Neural cell (in vitro differentiated cells): ENCODE measurements at regions not wholly inside any gene's neighbourhood (a gene's known extent, or its start where the extent isn't known, plus 50 kb on each side); places are given as distances from the start of the nearest gene placed in this dataset.

Experiments used
- EP300 ChIP-seq: fragments of 450-650 bp; conservative IDR thresholded peaks from 2 replicates; pipeline ENCODE4 v1.6.1; 2014; ENCODE audit warnings: antibody characterized with exemption, mild to moderate bottlenecking, moderate library complexity; ENCODE audit not compliant: poor library complexity, severe bottlenecking
- EZH2 ChIP-seq: fragments of 200-600, 300-800 bp; shearing (Covaris generic), sonication (generic); IDR thresholded peaks from 2 replicates; pipeline ENCODE4 v1.6.1; 2014; ENCODE audit warnings: antibody characterized with exemption, low read length, borderline replicate concordance, mild to moderate bottlenecking; ENCODE audit not compliant: insufficient read depth, poor library complexity, severe bottlenecking
- MXI1 ChIP-seq: fragments of 450-650 bp; conservative IDR thresholded peaks from 2 replicates; pipeline ENCODE4 v1.6.1; 2014; ENCODE audit warnings: antibody characterized with exemption, mild to moderate bottlenecking; ENCODE audit not compliant: poor library complexity, severe bottlenecking
- POLR2AphosphoS5 ChIP-seq: IDR thresholded peaks from 2 replicates; pipeline ENCODE4 v1.6.1; 2012
- RAD21 ChIP-seq: fragments of 450-650 bp; conservative IDR thresholded peaks from 2 replicates; pipeline ENCODE4 v1.6.1; 2014; ENCODE audit warnings: antibody characterized with exemption, mild to moderate bottlenecking, moderate library complexity
- SMC3 ChIP-seq: fragments of 450-650 bp; conservative IDR thresholded peaks from 2 replicates; pipeline ENCODE4 v1.6.1; 2014; ENCODE audit warnings: antibody characterized with exemption, mild to moderate bottlenecking, moderate library complexity; ENCODE audit not compliant: poor library complexity
- TAF1 ChIP-seq: IDR thresholded peaks from 2 replicates; pipeline ENCODE4 v1.6.1; 2012; ENCODE audit warnings: low read depth
- TF ChIP-seq, protein P1 (sequence below): fragments of 450-650 bp; IDR thresholded peaks from 2 replicates; pipeline ENCODE4 v1.5.1; 2014; ENCODE audit warnings: antibody characterized with exemption, mild to moderate bottlenecking, moderate library complexity; ENCODE audit not compliant: poor library complexity, severe bottlenecking
- TF ChIP-seq, protein P2 (sequence below): IDR thresholded peaks from 2 replicates; pipeline ENCODE4 v1.6.1; 2012; ENCODE audit warnings: borderline replicate concordance

DNA sequence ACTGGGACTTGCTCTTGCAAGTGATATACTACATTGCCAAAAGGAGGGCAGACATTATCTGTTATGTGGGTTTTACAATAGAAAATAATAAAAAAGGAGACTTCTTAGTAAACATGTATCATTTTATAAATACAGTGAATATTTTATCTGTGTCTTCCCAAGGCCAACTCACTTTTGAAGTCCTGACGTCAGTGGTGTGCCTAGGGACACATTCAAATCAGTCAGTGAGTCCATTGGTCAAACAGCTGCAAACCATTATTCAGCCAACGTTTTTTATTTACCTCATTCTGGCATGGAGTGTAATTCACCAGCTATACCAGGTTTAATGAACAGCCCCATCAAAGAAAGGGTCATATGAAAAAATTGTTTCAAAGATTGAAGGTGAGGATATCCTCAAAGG, 263.7 kb downstream of the IPMK start:
- TF ChIP-seq, protein P1, sequence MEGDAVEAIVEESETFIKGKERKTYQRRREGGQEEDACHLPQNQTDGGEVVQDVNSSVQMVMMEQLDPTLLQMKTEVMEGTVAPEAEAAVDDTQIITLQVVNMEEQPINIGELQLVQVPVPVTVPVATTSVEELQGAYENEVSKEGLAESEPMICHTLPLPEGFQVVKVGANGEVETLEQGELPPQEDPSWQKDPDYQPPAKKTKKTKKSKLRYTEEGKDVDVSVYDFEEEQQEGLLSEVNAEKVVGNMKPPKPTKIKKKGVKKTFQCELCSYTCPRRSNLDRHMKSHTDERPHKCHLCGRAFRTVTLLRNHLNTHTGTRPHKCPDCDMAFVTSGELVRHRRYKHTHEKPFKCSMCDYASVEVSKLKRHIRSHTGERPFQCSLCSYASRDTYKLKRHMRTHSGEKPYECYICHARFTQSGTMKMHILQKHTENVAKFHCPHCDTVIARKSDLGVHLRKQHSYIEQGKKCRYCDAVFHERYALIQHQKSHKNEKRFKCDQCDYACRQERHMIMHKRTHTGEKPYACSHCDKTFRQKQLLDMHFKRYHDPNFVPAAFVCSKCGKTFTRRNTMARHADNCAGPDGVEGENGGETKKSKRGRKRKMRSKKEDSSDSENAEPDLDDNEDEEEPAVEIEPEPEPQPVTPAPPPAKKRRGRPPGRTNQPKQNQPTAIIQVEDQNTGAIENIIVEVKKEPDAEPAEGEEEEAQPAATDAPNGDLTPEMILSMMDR: no peak
- TF ChIP-seq POLR2AphosphoS5 (no peak), EZH2 (no peak), MXI1 (no peak), EP300 (no peak), RAD21 (no peak), TAF1 (no peak), SMC3 (no peak)
- TF ChIP-seq, protein P2, sequence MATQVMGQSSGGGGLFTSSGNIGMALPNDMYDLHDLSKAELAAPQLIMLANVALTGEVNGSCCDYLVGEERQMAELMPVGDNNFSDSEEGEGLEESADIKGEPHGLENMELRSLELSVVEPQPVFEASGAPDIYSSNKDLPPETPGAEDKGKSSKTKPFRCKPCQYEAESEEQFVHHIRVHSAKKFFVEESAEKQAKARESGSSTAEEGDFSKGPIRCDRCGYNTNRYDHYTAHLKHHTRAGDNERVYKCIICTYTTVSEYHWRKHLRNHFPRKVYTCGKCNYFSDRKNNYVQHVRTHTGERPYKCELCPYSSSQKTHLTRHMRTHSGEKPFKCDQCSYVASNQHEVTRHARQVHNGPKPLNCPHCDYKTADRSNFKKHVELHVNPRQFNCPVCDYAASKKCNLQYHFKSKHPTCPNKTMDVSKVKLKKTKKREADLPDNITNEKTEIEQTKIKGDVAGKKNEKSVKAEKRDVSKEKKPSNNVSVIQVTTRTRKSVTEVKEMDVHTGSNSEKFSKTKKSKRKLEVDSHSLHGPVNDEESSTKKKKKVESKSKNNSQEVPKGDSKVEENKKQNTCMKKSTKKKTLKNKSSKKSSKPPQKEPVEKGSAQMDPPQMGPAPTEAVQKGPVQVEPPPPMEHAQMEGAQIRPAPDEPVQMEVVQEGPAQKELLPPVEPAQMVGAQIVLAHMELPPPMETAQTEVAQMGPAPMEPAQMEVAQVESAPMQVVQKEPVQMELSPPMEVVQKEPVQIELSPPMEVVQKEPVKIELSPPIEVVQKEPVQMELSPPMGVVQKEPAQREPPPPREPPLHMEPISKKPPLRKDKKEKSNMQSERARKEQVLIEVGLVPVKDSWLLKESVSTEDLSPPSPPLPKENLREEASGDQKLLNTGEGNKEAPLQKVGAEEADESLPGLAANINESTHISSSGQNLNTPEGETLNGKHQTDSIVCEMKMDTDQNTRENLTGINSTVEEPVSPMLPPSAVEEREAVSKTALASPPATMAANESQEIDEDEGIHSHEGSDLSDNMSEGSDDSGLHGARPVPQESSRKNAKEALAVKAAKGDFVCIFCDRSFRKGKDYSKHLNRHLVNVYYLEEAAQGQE: no peak
